ENCODE measurements at regions not wholly inside any gene's neighbourhood (a gene's known extent, or its start where the extent isn't known, plus 50 kb on each side); places are given as distances from the start of the nearest gene placed in this dataset.

- TF ChIP-seq CTCF (conservative IDR thresholded peaks at IDR 0.05) (no peak), ZFX (IDR thresholded peaks at IDR 0.05) (no peak)
- no peak overlapping the region for H3K27ac ChIP-seq
Measured at GRCh38 chr12:115574826-115575225, 702.7 kb downstream of the MED13L start.

DNA sequence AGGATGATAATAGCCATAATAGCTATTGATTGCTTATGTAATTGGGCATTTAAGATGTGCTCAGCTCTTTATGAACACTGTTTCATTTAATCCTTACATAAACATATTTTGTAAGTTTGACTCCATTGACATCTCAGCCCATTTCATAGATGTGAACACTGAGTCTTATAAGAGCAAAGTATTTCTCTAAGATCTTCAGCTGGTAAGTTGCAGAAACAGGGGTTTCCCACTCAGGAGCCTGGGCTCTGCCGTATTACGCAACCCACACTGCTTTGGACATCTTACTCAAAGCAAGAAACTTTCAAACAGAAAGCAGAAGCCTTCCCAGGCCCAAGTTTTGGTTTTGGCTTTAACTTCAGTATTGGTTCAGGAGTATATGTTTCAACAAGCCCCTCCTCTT, 705.1 kb downstream of the MED13L start:
- H3K27ac ChIP-seq = no peak overlapping the region
- no peak for TF ChIP-seq ZFX (IDR thresholded peaks at IDR 0.05)
- no peak for TF ChIP-seq CTCF (conservative IDR thresholded peaks at IDR 0.05)

GRCh38 chr12:115571446-115571845, 706.0 kb downstream of the MED13L start:
- TF ChIP-seq ZFX (IDR thresholded peaks at IDR 0.05) = no peak
- no peak for TF ChIP-seq CTCF (conservative IDR thresholded peaks at IDR 0.05)
- no peak overlapping the region for H3K27ac ChIP-seq

- H3K27ac ChIP-seq = no peak overlapping the region
Measured at GRCh38 chr12:115571027-115571426, 706.5 kb downstream of the MED13L start.

GRCh38 chr12:115570069-115570777, 707.3 kb downstream of the MED13L start:
- no peak overlapping the region for H3K27ac ChIP-seq
- TF ChIP-seq ZFX (IDR thresholded peaks at IDR 0.05) (no peak), CTCF (conservative IDR thresholded peaks at IDR 0.05) (no peak)

More at GRCh38 chr12:115571027-115571426, 706.5 kb downstream of the MED13L start:
- TF ChIP-seq ZFX (IDR thresholded peaks at IDR 0.05) (no peak), CTCF (conservative IDR thresholded peaks at IDR 0.05) (no peak)

DNA sequence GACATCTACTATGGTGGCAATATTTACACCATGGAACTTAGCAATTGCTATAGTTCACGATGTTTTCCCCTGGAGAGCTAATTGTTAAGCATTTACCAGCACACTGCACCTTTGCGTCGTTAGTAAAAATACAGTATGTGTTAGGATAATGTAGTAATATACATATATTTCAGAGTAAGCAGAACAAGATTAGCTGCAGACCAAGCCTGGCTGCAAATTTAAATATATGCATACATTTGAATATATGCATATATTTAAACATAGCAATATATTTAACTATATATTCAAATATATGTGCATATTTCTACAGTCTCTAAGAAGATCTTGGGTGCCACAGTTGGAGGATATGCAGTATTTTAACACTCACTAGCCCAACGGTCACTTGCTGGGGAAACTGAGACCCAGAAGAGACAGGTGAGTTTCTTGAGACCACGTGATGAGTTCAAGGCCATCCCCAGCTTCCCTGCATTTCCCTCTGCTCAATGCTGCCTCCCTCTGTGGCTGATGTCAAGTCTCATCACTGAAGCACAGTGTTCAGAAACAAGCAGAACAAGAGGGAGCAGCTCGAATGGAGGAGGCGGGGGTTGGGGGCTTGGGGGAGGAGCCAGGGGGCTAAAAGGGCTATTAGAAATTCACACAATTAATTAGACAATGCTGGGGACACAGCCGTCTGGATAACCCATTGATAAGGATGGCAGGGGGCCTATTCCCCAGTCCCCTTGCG, 708.0 kb downstream of the MED13L start:
- no peak for TF ChIP-seq CTCF (conservative IDR thresholded peaks at IDR 0.05)
- TF ChIP-seq ZFX (IDR thresholded peaks at IDR 0.05) = no peak
- no peak overlapping the region for H3K27ac ChIP-seq

- TF ChIP-seq CTCF (conservative IDR thresholded peaks at IDR 0.05) = no peak
Measured at GRCh38 chr12:115558281-115558680, 719.2 kb downstream of the MED13L start.

More at GRCh38 chr12:115558281-115558680, 719.2 kb downstream of the MED13L start:
- H3K27ac ChIP-seq = no peak overlapping the region

Measured in C4-2B (cell line).